GM23338 (cell line): ENCODE measurements at regions not wholly inside any gene's neighbourhood (a gene's known extent, or its start where the extent isn't known, plus 50 kb on each side); places are given as distances from the start of the nearest gene placed in this dataset.

Experiments
- CREB1 ChIP-seq: fragments of 250-450 bp; sonication (Bioruptor Pico); IDR thresholded peaks from 2 replicates; pipeline ENCODE4 v1.5.0; 2020; ENCODE audit warnings: low read depth, mild to moderate bottlenecking, moderate library complexity
- EZH2 ChIP-seq: fragments of 200-600 bp; sonication (generic); IDR thresholded peaks from one replicate; pipeline ENCODE4 v1.8.0; 2017; ENCODE audit warnings: antibody characterized with exemption, mild to moderate bottlenecking, low read depth; ENCODE audit not compliant: unreplicated experiment
- EZH2phosphoT487 ChIP-seq: fragments of 200-600 bp; sonication (generic); IDR thresholded peaks from one replicate; pipeline ENCODE4 v1.8.1; 2018; ENCODE audit warnings: antibody characterized with exemption; ENCODE audit not compliant: unreplicated experiment
- JUNB ChIP-seq: IDR thresholded peaks from one replicate; pipeline ENCODE4 v1.6.1; 2016; ENCODE audit warnings: antibody characterized with exemption; ENCODE audit not compliant: unreplicated experiment
- NANOG ChIP-seq: IDR thresholded peaks from 2 replicates; pipeline ENCODE4 v1.6.1; 2016; ENCODE audit warnings: antibody characterized with exemption, borderline replicate concordance
- POLR2AphosphoS5 ChIP-seq: IDR thresholded peaks from 2 replicates; pipeline ENCODE4 v1.6.1; 2016; ENCODE audit warnings: antibody characterized with exemption, low read depth
- STAT1 ChIP-seq: IDR thresholded peaks from one replicate; pipeline ENCODE4 v1.6.1; 2016; ENCODE audit warnings: antibody characterized with exemption; ENCODE audit not compliant: unreplicated experiment
- ZNF114 ChIP-seq: fragments of 250-450 bp; sonication (Bioruptor Pico); IDR thresholded peaks from 2 replicates; pipeline ENCODE4 v1.5.0; 2020; ENCODE audit warnings: mild to moderate bottlenecking, moderate library complexity
- ZNF331 ChIP-seq: fragments of 250-450 bp; sonication (Bioruptor Pico); IDR thresholded peaks from 2 replicates; pipeline ENCODE4 v1.5.0; 2020; ENCODE audit warnings: low read depth, mild to moderate bottlenecking, moderate library complexity
- TF ChIP-seq, protein P1 (sequence below), 2 experiments: fragments of 200-600 bp in 1 of 2; sonication (generic) in 1 of 2; conservative IDR thresholded peaks; 2 replicates each; pipeline versions ENCODE4 v1.5.1 to v1.6.1; 2016 to 2017; ENCODE audit warnings: antibody characterized with exemption in 2 of 2, low read depth in 2 of 2, mild to moderate bottlenecking in 2 of 2, moderate library complexity in 1 of 2
- TF ChIP-seq, protein P2 (sequence below): IDR thresholded peaks from one replicate; pipeline ENCODE4 v1.6.1; 2018; ENCODE audit warnings: antibody characterized with exemption; ENCODE audit not compliant: unreplicated experiment
- TF ChIP-seq, protein P3 (sequence below): IDR thresholded peaks from 2 replicates; pipeline ENCODE4 v1.6.1; 2016; ENCODE audit warnings: antibody characterized with exemption
- TF ChIP-seq, protein P4 (sequence below): fragments of 250-450 bp; sonication (Bioruptor Pico); IDR thresholded peaks from 2 replicates; pipeline ENCODE4 v1.5.0; 2020; ENCODE audit warnings: mild to moderate bottlenecking, moderate library complexity

DNA sequence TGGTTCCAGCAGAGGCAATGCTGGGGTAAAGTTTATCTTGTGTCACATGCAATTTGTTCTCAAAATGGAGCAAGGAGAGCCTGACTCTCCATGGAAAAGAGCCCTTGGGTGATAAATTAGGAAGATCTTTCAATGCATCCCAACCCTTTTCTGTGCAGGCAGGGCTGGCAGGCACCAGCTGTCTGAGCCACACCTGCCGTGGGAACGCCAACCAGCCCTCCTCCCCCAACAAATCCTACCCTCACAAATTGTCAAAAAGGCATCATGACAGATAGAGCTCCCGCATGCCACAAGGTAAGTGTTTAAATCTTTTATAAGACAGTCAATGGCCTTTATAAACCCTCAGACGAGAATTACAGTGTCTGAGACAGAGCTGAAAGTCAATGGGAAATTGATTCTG is 418.5 kb upstream of the CDH5 start:
- TF ChIP-seq, protein P1, sequence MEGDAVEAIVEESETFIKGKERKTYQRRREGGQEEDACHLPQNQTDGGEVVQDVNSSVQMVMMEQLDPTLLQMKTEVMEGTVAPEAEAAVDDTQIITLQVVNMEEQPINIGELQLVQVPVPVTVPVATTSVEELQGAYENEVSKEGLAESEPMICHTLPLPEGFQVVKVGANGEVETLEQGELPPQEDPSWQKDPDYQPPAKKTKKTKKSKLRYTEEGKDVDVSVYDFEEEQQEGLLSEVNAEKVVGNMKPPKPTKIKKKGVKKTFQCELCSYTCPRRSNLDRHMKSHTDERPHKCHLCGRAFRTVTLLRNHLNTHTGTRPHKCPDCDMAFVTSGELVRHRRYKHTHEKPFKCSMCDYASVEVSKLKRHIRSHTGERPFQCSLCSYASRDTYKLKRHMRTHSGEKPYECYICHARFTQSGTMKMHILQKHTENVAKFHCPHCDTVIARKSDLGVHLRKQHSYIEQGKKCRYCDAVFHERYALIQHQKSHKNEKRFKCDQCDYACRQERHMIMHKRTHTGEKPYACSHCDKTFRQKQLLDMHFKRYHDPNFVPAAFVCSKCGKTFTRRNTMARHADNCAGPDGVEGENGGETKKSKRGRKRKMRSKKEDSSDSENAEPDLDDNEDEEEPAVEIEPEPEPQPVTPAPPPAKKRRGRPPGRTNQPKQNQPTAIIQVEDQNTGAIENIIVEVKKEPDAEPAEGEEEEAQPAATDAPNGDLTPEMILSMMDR (conservative IDR thresholded peaks at IDR 0.05; ENCODE audit: low read depth in 2 of 2), result no peak
- TF ChIP-seq, protein P2, sequence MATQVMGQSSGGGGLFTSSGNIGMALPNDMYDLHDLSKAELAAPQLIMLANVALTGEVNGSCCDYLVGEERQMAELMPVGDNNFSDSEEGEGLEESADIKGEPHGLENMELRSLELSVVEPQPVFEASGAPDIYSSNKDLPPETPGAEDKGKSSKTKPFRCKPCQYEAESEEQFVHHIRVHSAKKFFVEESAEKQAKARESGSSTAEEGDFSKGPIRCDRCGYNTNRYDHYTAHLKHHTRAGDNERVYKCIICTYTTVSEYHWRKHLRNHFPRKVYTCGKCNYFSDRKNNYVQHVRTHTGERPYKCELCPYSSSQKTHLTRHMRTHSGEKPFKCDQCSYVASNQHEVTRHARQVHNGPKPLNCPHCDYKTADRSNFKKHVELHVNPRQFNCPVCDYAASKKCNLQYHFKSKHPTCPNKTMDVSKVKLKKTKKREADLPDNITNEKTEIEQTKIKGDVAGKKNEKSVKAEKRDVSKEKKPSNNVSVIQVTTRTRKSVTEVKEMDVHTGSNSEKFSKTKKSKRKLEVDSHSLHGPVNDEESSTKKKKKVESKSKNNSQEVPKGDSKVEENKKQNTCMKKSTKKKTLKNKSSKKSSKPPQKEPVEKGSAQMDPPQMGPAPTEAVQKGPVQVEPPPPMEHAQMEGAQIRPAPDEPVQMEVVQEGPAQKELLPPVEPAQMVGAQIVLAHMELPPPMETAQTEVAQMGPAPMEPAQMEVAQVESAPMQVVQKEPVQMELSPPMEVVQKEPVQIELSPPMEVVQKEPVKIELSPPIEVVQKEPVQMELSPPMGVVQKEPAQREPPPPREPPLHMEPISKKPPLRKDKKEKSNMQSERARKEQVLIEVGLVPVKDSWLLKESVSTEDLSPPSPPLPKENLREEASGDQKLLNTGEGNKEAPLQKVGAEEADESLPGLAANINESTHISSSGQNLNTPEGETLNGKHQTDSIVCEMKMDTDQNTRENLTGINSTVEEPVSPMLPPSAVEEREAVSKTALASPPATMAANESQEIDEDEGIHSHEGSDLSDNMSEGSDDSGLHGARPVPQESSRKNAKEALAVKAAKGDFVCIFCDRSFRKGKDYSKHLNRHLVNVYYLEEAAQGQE, result no peak
- TF ChIP-seq NANOG (no peak), EZH2phosphoT487 (no peak), STAT1 (no peak), POLR2AphosphoS5 (no peak), CREB1 (CRISPR knock-in tag) (no peak), EZH2 (no peak), JUNB (no peak), ZNF114 (CRISPR knock-in tag) (no peak), ZNF331 (CRISPR knock-in tag) (no peak)
- TF ChIP-seq, protein P3, sequence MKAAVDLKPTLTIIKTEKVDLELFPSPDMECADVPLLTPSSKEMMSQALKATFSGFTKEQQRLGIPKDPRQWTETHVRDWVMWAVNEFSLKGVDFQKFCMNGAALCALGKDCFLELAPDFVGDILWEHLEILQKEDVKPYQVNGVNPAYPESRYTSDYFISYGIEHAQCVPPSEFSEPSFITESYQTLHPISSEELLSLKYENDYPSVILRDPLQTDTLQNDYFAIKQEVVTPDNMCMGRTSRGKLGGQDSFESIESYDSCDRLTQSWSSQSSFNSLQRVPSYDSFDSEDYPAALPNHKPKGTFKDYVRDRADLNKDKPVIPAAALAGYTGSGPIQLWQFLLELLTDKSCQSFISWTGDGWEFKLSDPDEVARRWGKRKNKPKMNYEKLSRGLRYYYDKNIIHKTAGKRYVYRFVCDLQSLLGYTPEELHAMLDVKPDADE, result no peak
- TF ChIP-seq, protein P4, sequence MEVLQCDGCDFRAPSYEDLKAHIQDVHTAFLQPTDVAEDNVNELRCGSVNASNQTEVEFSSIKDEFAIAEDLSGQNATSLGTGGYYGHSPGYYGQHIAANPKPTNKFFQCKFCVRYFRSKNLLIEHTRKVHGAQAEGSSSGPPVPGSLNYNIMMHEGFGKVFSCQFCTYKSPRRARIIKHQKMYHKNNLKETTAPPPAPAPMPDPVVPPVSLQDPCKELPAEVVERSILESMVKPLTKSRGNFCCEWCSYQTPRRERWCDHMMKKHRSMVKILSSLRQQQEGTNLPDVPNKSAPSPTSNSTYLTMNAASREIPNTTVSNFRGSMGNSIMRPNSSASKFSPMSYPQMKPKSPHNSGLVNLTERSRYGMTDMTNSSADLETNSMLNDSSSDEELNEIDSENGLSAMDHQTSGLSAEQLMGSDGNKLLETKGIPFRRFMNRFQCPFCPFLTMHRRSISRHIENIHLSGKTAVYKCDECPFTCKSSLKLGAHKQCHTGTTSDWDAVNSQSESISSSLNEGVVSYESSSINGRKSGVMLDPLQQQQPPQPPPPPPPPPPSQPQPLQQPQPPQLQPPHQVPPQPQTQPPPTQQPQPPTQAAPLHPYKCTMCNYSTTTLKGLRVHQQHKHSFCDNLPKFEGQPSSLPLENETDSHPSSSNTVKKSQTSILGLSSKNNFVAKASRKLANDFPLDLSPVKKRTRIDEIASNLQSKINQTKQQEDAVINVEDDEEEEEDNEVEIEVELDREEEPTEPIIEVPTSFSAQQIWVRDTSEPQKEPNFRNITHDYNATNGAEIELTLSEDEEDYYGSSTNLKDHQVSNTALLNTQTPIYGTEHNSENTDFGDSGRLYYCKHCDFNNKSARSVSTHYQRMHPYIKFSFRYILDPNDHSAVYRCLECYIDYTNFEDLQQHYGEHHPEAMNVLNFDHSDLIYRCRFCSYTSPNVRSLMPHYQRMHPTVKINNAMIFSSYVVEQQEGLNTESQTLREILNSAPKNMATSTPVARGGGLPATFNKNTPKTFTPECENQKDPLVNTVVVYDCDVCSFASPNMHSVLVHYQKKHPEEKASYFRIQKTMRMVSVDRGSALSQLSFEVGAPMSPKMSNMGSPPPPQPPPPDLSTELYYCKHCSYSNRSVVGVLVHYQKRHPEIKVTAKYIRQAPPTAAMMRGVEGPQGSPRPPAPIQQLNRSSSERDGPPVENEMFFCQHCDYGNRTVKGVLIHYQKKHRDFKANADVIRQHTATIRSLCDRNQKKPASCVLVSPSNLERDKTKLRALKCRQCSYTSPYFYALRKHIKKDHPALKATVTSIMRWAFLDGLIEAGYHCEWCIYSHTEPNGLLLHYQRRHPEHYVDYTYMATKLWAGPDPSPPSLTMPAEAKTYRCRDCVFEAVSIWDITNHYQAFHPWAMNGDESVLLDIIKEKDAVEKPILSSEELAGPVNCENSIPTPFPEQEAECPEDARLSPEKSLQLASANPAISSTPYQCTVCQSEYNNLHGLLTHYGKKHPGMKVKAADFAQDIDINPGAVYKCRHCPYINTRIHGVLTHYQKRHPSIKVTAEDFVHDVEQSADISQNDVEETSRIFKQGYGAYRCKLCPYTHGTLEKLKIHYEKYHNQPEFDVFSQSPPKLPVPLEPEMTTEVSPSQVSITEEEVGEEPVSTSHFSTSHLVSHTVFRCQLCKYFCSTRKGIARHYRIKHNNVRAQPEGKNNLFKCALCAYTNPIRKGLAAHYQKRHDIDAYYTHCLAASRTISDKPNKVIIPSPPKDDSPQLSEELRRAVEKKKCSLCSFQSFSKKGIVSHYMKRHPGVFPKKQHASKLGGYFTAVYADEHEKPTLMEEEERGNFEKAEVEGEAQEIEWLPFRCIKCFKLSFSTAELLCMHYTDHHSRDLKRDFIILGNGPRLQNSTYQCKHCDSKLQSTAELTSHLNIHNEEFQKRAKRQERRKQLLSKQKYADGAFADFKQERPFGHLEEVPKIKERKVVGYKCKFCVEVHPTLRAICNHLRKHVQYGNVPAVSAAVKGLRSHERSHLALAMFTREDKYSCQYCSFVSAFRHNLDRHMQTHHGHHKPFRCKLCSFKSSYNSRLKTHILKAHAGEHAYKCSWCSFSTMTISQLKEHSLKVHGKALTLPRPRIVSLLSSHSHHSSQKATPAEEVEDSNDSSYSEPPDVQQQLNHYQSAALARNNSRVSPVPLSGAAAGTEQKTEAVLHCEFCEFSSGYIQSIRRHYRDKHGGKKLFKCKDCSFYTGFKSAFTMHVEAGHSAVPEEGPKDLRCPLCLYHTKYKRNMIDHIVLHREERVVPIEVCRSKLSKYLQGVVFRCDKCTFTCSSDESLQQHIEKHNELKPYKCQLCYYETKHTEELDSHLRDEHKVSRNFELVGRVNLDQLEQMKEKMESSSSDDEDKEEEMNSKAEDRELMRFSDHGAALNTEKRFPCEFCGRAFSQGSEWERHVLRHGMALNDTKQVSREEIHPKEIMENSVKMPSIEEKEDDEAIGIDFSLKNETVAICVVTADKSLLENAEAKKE (CRISPR knock-in tag), result no peak
